ENCODE measurements at regions not wholly inside any gene's neighbourhood (a gene's known extent, or its start where the extent isn't known, plus 50 kb on each side); places are given as distances from the start of the nearest gene placed in this dataset.

DNA sequence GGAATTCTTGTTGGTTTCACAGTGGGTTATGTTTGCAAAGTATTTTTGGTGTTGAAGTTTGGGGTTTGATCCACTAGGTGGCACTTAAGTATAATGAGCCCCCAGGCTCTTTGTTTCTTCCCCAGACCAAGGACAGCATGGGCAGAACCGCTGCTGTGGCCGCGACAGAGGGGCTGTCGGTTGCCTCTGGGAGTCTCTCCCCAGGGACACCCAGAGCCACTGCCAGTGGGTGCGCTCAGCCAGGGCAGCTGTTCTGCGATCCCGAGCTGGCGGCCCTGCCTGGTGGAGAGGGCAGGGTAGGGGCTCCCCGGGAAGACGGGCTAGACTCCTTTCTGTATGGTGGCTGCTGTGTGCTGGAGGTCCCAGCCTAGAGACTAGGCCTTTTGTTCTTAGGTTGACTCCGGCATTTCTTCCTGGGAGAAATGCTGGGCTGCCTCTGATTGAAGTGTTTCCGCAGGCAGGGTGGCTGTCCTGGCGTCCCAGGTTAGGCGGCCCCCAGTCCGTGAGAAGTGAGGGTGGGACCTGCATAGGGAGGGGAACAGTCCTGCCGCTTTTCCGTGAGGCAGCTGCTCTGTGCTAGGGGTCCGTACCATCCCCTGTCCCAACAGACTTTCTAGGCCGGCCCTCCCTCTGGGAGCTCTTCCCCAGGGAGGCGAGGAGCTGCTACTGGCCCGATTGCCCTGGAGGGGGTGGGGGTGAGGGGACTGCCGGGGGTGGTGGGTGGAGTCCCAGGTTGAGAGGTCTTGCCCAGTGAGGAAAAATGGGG lies 253.1 kb upstream of the PELI2 start:
- Histone ChIP-seq H2BK5ac (ENCODE audit: low read depth, low read length, poor library complexity, severe bottlenecking) (no peak overlapping the region), H2AK9ac (replicated peaks; ENCODE audit: low read depth, low read length, poor library complexity) (no peak overlapping the region), H2AK5ac (ENCODE audit: low read depth, low read length) (no peak overlapping the region), H3K9ac (ENCODE audit: low read depth, low read length) (no peak overlapping the region), H3K23ac (ENCODE audit: low read depth, low read length) (no peak overlapping the region), H3K4me1 (ENCODE audit: control insufficient read depth, insufficient read depth, low read length) (no peaks in the 10 kb centered on the region), H2AFZ (replicated peaks; ENCODE audit: low read length, poor library complexity) (no peak overlapping the region), H2BK15ac (ENCODE audit: low read depth, low read length) (no peak overlapping the region), H3K36me3 (ENCODE audit: control insufficient read depth, insufficient read depth, low read length) (no peaks in the 10 kb centered on the region), H2BK20ac (ENCODE audit: low read depth, low read length) (no peak overlapping the region), H3K9me1 (ENCODE audit: insufficient read depth, low read length) (no peaks in the 10 kb centered on the region), H4K20me1 (ENCODE audit: insufficient read depth, low read length) (no peaks in the 10 kb centered on the region), H3K27ac (ENCODE audit: insufficient read depth, low read length) (no peak overlapping the region), H4K91ac (ENCODE audit: insufficient read depth, low read depth, low read length) (no peak overlapping the region), H3K4ac (ENCODE audit: low read depth, low read length) (no peak overlapping the region), H3K18ac (ENCODE audit: low read depth, low read length) (no peak overlapping the region), H2BK120ac (ENCODE audit: low read depth, low read length) (no peak overlapping the region), H4K8ac (ENCODE audit: low read depth in 2 of 2, low read length in 2 of 2) (no peak overlapping the region), H4K5ac (ENCODE audit: low read depth, low read length) (no peak overlapping the region), H3K4me2 (ENCODE audit: low read depth, low read length) (no peak overlapping the region), H3K9me3 (ENCODE audit: control insufficient read depth, insufficient read depth, low read length) (peaks cover 3% of the 10 kb centered on the region), H3K4me3 (ENCODE audit: insufficient read depth, low read depth, low read length) (no peak overlapping the region), H3K14ac (replicated peaks; ENCODE audit: low read depth, low read length) (no peak overlapping the region), H3K79me1 (ENCODE audit: low read depth in 1 of 2, low read length in 2 of 2) (no peaks in the 10 kb centered on the region), H3K27me3 (ENCODE audit: control insufficient read depth, insufficient read depth, low read length) (no peaks in the 10 kb centered on the region), H3K56ac (ENCODE audit: extremely low read depth, insufficient read depth, low read length) (no peak overlapping the region)
- WGBS, 2 experiments (ENCODE audit: extremely low coverage in 2 of 2, insufficient read length in 1 of 2) = no CpG with 5 or more reads among the region's 22 CpGs
- DNase-seq = no peak
- POLR2A ChIA-PET (ENCODE audit: unreplicated experiment) = no interaction called here
- intact Hi-C loops (cut with micrococcal nuclease) (no loop called here), dilution Hi-C loops (cut with HindIII; ENCODE audit: low sequenced_read_pairs, unreplicated experiment) (no loop called here), in situ Hi-C loops (cut with MboI; ENCODE audit: low sequenced_read_pairs) (no loop called here)
- no TSS peak for BruUV-seq (replicated peaks)
- CTCF ChIA-PET = no interaction called here
- no peak for TF ChIP-seq FOS (IDR thresholded peaks at IDR 0.05; ENCODE audit: low read depth, low read length)
- TF ChIP-seq MAZ (IDR thresholded peaks at IDR 0.05; ENCODE audit: borderline replicate concordance, low read depth, low read length) = no peak
- no peak for TF ChIP-seq ELK1 (IDR thresholded peaks at IDR 0.05; ENCODE audit: borderline replicate concordance, low read depth, low read length)
- TF ChIP-seq BHLHE40 (IDR thresholded peaks at IDR 0.05; ENCODE audit: low read depth, low read length) = no peak
- TF ChIP-seq CTCF (conservative IDR thresholded peaks at IDR 0.05; ENCODE audit: low read depth, low read length) = no peak
- TF ChIP-seq CHD1 (IDR thresholded peaks at IDR 0.05; ENCODE audit: low read depth, low read length) = no peak
- no peak for TF ChIP-seq MXI1 (IDR thresholded peaks at IDR 0.05; ENCODE audit: borderline replicate concordance, low read depth, low read length)
- no peak for TF ChIP-seq NFE2L2 (IDR thresholded peaks at IDR 0.05; ENCODE audit: low read depth, low read length)
- no peak for TF ChIP-seq RAD21 (IDR thresholded peaks at IDR 0.05; ENCODE audit: low read length)
- no peak for TF ChIP-seq RFX5 (IDR thresholded peaks at IDR 0.05; ENCODE audit: low read depth, low read length)
- no peak for TF ChIP-seq POLR2A (IDR thresholded peaks at IDR 0.05; ENCODE audit: low read depth, low read length)
- no peak for TF ChIP-seq MAFK (IDR thresholded peaks at IDR 0.05; ENCODE audit: low read depth, low read length)
- TF ChIP-seq SMC3 (IDR thresholded peaks at IDR 0.05; ENCODE audit: low read depth, low read length) = no peak
- no peak for TF ChIP-seq RCOR1 (IDR thresholded peaks at IDR 0.05; ENCODE audit: insufficient replicate concordance, low read length)
- TF ChIP-seq USF2 (IDR thresholded peaks at IDR 0.05; ENCODE audit: low read depth, low read length) = no peak
- TF ChIP-seq CEBPB (IDR thresholded peaks at IDR 0.05; ENCODE audit: low read depth, low read length) = no peak
- ATAC-seq (ENCODE audit: low read depth) = no peak
